ENCODE measurements at regions not wholly inside any gene's neighbourhood (a gene's known extent, or its start where the extent isn't known, plus 50 kb on each side); places are given as distances from the start of the nearest gene placed in this dataset.

- no peak overlapping the region for H3K4me3 Mint-ChIP-seq
- DNase-seq (ENCODE audit: low spot score in 2 of 2) (no peak), ATAC-seq (no peak)
- H3K4me1 Mint-ChIP-seq: peaks cover 15% of the 10 kb centered on the region
- no peaks in the 10 kb centered on the region for H3K9me3 Mint-ChIP-seq
- no peak overlapping the region for H3K27ac Mint-ChIP-seq
- no peaks in the 10 kb centered on the region for H3K36me3 Mint-ChIP-seq
Measured at GRCh38 chrX:134162032-134162431, 75.0 kb upstream of the CCDC160 start.

DNA sequence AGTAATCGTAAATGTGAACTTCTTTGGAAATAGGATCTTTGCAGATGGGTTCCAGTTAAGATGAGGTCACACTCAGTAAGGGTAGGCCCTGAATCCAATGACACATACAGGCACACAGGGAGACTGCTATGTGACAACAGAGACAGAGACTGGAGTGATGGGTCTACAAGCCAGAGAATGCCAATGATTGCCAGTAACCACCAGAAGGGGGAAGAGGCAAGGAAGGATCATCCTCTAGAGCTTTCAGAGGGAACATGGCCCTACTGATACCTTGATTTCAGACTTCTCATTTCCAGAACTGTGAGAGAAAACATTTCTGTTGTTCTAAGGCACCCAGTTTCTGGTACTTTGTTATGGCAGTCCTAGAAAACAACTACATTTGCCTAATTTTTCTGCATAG, 73.1 kb upstream of the CCDC160 start:
- Mint-ChIP-seq H3K4me3 (no peak overlapping the region), H3K9me3 (no peaks in the 10 kb centered on the region), H3K36me3 (no peaks in the 10 kb centered on the region), H3K4me1 (peaks cover 15% of the 10 kb centered on the region), H3K27ac (no peak overlapping the region)
- ATAC-seq: no peak
- DNase-seq (ENCODE audit: low spot score in 2 of 2): no peak

- no peak for DNase-seq (ENCODE audit: low spot score in 2 of 2)
- Mint-ChIP-seq H3K36me3 (peaks cover 6% of the 10 kb centered on the region), H3K27ac (no peak overlapping the region), H3K4me3 (no peak overlapping the region), H3K4me1 (peaks cover 12% of the 10 kb centered on the region), H3K9me3 (no peaks in the 10 kb centered on the region)
- ATAC-seq: no peak
Measured at GRCh38 chrX:134167591-134168203, 69.3 kb upstream of the CCDC160 start.

DNA sequence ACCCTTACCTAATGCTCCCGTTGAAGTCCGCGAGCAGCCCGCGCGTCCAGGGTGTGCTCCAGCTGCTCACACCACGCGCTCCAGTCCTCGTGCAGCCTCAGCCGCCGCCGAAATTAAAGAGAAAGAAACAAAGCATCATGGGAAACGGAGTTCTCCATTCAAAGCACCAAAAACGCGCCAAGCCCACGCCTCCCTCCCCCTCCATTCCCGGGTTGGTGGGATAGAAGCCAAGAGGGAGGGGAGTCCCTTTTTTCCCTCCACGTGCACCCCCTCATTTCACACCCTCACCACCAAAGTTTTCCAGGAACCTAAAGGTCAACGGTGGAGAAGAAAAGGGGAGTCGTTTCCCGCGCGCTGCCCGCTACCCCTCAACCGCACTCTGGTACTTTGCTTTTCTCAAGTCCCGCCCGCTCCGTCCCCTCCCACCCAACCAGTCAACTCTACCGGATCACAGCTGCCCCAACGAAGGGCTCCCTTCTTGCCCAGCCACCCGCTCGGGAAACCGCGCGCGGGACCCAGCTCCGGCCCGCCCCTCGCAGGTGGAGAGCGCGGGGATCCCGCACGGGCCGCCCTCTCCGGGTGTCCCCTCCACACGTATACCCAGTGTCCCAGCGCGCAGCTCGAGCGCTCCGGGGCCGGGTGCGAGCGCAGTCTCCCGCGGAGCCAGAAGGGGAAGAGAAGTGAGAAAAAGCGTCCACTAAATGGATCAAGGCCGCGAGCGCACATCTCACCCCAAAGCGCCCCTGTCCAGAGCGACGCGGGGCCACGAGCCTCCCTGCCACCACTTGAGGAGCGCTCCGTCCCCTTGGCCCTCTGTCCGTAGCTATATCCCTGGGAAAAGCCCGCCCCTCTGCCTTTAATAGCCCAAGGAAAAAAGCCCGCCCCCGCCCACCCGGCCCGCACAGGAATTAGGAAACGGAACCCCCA, 65.1 kb upstream of the CCDC160 start:
- H3K9me3 Mint-ChIP-seq: no peaks in the 10 kb centered on the region
- H3K4me3 Mint-ChIP-seq: peak overlapping the region; percentile 78
- H3K27ac Mint-ChIP-seq: no peak overlapping the region
- H3K36me3 Mint-ChIP-seq: peaks cover 6% of the 10 kb centered on the region
- ATAC-seq (peak; percentile 79), DNase-seq (ENCODE audit: low spot score in 2 of 2) (peak in 1 of 2 donors; percentile 49)
- H3K4me1 Mint-ChIP-seq: peaks cover 12% of the 10 kb centered on the region

DNA sequence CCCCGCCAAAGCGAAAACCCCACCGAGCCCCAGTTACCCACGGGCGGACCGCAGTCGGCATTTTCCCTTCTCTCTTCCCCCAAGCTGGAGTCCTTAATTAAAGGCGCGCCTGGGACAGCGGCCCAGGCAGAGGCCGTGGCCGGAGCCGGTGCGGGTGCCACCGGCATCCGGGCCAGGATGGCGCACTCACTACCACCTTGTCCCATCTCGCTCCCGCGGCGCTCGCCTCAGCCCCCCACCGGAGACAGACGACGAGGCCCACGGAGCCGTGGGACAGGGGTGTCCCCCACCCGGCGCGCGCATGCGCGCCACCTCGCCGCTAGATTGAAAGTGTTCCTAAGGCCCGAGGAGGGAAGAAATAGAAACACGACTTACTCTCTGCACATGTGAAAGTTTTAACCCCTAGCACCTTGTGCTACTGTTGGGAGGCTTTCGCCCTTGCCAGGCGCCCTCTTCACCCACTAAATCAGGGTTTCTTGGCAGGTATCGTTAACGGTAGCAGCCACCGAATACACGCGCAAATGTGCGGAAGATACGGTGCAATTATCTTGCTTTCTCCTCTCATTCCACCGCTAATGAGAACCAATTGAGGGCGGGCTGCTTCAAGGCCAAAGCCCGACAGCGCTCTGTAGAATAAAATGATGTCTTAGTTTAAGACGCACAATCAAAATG, 64.3 kb upstream of the CCDC160 start:
- ATAC-seq: peak; percentile 66
- Mint-ChIP-seq H3K27ac (peak overlapping the region; percentile 43), H3K4me3 (peak overlapping the region; percentile 78), H3K9me3 (no peaks in the 10 kb centered on the region), H3K4me1 (peaks cover 7% of the 10 kb centered on the region), H3K36me3 (peaks cover 6% of the 10 kb centered on the region)
- peak; percentile 4 to 50 for DNase-seq (ENCODE audit: low spot score in 2 of 2)

- H3K9me3 Mint-ChIP-seq: no peaks in the 10 kb centered on the region
- peak in 1 of 2 donors; percentile 46 for DNase-seq (ENCODE audit: low spot score in 2 of 2)
- H3K4me3 Mint-ChIP-seq: peak overlapping the region; percentile 78
- H3K27ac Mint-ChIP-seq: no peak overlapping the region
- peaks cover 6% of the 10 kb centered on the region for H3K36me3 Mint-ChIP-seq
- peak; percentile 24 for ATAC-seq
- peaks cover 6% of the 10 kb centered on the region for H3K4me1 Mint-ChIP-seq
Measured at GRCh38 chrX:134173541-134174272, 63.3 kb upstream of the CCDC160 start.

- H3K4me3 Mint-ChIP-seq: peak overlapping the region; percentile 78
- ATAC-seq (no peak), DNase-seq (ENCODE audit: low spot score in 2 of 2) (no peak)
- peaks cover 6% of the 10 kb centered on the region for H3K36me3 Mint-ChIP-seq
- H3K27ac Mint-ChIP-seq: no peak overlapping the region
- H3K9me3 Mint-ChIP-seq: no peaks in the 10 kb centered on the region
- peaks cover 6% of the 10 kb centered on the region for H3K4me1 Mint-ChIP-seq
Measured at GRCh38 chrX:134174273-134174660, 62.7 kb upstream of the CCDC160 start.

DNA sequence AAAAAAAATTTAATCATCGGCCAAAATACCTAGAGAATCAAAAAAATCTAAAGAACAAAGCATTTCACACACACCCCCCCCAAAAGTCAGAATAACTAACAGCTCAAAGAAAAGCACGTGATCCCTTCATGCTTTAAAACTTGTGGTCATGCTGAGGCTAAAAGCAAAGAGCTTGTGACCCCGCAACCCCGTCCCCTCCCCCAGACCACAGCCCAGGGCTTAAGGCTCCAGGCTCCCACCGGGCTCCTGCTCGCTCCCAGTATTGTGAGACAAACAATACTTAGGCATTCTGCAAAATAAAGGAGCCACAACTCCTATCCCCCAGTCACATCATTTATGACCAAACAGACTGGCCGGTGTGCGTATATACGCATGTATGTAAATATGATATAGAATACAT, 62.1 kb upstream of the CCDC160 start:
- no peak overlapping the region for H3K4me3 Mint-ChIP-seq

GRCh38 chrX:134177527-134177926, 59.5 kb upstream of the CCDC160 start:
- H3K27ac Mint-ChIP-seq: no peak overlapping the region
- H3K9me3 Mint-ChIP-seq: no peaks in the 10 kb centered on the region
- no peaks in the 10 kb centered on the region for H3K4me1 Mint-ChIP-seq
- no peak overlapping the region for H3K4me3 Mint-ChIP-seq
- H3K36me3 Mint-ChIP-seq: no peaks in the 10 kb centered on the region
- no peak for DNase-seq (ENCODE audit: low spot score in 2 of 2)
- ATAC-seq: no peak

More for the DNA sequence above, 62.1 kb upstream of the CCDC160 start:
- Mint-ChIP-seq H3K36me3 (peaks cover 6% of the 10 kb centered on the region), H3K9me3 (no peaks in the 10 kb centered on the region), H3K27ac (no peak overlapping the region), H3K4me1 (peaks cover 6% of the 10 kb centered on the region)
- no peak for DNase-seq (ENCODE audit: low spot score in 2 of 2)
- no peak for ATAC-seq

- Mint-ChIP-seq H3K9me3 (no peaks in the 10 kb centered on the region), H3K27ac (no peak overlapping the region), H3K36me3 (no peaks in the 10 kb centered on the region), H3K4me1 (no peaks in the 10 kb centered on the region), H3K4me3 (no peak overlapping the region)
- ATAC-seq (no peak), DNase-seq (ENCODE audit: low spot score in 2 of 2) (no peak)
Measured at GRCh38 chrX:134180601-134181274, 56.2 kb upstream of the CCDC160 start.

GRCh38 chrX:134181275-134181660, 55.7 kb upstream of the CCDC160 start:
- DNase-seq (ENCODE audit: low spot score in 2 of 2): no peak
- no peak overlapping the region for H3K4me3 Mint-ChIP-seq
- no peaks in the 10 kb centered on the region for H3K4me1 Mint-ChIP-seq
- H3K36me3 Mint-ChIP-seq: no peaks in the 10 kb centered on the region
- no peaks in the 10 kb centered on the region for H3K9me3 Mint-ChIP-seq
- no peak for ATAC-seq
- H3K27ac Mint-ChIP-seq: no peak overlapping the region

- no peak for DNase-seq (ENCODE audit: low spot score in 2 of 2)
- ATAC-seq: no peak
- Mint-ChIP-seq H3K9me3 (no peaks in the 10 kb centered on the region), H3K4me1 (peaks cover 6% of the 10 kb centered on the region), H3K36me3 (no peaks in the 10 kb centered on the region), H3K27ac (no peak overlapping the region), H3K4me3 (no peak overlapping the region)
Measured at GRCh38 chrX:134183665-134184064, 53.3 kb upstream of the CCDC160 start.

- no peak for ATAC-seq
- H3K4me3 Mint-ChIP-seq: no peak overlapping the region
- peaks cover 14% of the 10 kb centered on the region for H3K4me1 Mint-ChIP-seq
- no peaks in the 10 kb centered on the region for H3K36me3 Mint-ChIP-seq
- H3K27ac Mint-ChIP-seq: no peak overlapping the region
- no peaks in the 10 kb centered on the region for H3K9me3 Mint-ChIP-seq
- no peak for DNase-seq (ENCODE audit: low spot score in 2 of 2)
Measured at GRCh38 chrX:134184936-134185335, 52.0 kb upstream of the CCDC160 start.

- peak overlapping the region; percentile 82 for H3K27ac Mint-ChIP-seq
- peak overlapping the region; percentile 43 for H3K4me3 Mint-ChIP-seq
- DNase-seq (ENCODE audit: low spot score in 2 of 2): peak; percentile 17 to 58
- no peaks in the 10 kb centered on the region for H3K9me3 Mint-ChIP-seq
- no peaks in the 10 kb centered on the region for H3K36me3 Mint-ChIP-seq
- peak; percentile 92 for ATAC-seq
- peaks cover 19% of the 10 kb centered on the region for H3K4me1 Mint-ChIP-seq
Measured at GRCh38 chrX:134186362-134187121, 50.4 kb upstream of the CCDC160 start.
